UCSD-AML1 (cell line): ENCODE measurements at regions not wholly inside any gene's neighbourhood (a gene's known extent, or its start where the extent isn't known, plus 50 kb on each side); places are given as distances from the start of the nearest gene placed in this dataset.
"Not testable (repeated sequence)": the region's sequence is repeated elsewhere in the genome, so short reads cannot be mapped to it uniquely, and the experiment has no call there.

Experiments used
- DNase-seq: peaks from one replicate; lab custom pipeline; 2025; ENCODE audit not compliant: unreplicated experiment; lab: John Stamatoyannopoulos, UW

GRCh38 chr1:30371888-30372791, 351.2 kb downstream of the MATN1 start:
- DNase-seq = no peak

DNA sequence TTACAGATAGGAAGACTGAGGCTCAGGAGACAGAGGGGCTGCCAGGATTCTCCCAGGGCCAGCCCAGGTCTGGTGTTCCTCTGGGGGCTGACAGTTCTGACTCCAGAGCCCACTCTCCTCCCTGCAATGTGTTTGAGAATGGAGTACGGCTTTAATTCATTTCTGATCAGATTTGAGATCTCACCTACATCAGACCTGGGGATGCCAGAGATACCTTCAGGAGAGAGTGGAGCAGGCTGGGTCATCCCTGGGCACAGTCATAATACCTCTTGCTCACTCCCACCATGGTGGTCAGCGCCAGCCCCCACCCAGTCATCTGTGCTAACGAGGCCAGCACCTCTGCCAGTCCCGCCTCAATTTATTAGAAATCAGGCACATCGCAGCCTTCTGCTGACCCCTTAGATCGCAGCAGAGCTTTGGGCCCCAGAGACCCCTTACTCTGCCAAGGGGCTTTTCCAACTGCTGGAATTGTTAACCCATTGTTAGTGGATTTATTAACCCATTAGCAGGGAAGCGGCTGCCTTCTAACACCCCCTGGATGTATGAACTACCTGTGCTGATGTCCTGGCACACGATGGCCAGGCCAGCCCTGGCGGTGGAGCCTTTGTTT, 352.1 kb downstream of the MATN1 start:
- no peak for DNase-seq

DNA sequence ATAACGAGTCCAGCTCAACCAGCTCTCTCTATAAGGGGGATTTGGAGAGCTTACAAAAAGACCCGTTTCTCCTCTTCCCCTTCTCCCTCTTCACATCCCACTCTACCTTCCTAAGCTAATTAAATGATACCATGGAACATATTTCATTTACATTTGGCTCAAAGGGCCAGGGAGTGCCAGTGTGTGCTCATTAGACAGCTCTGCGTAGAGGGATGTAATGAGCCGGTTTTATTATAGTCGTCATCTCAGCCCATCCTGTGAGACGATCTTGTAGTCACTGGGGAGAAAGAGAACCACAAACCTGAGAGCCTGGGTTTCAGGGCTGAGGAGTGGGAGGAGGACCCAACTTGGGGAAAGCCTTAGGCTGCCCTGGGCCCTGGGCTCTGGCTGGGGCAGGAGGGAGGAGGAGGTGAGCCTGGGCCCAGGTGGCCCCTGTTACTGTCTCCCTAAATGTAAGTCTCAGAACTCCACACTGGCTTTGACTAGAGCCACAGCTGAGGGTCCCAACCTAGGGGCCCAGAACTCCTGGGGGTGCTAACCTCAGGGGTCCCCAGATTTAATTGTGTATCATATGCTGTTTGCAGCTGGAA, 354.6 kb downstream of the MATN1 start:
- no peak for DNase-seq

- DNase-seq = no peak
Measured at GRCh38 chr1:30366911-30367310, 356.5 kb downstream of the MATN1 start.

- no peak for DNase-seq
Measured at GRCh38 chr1:30366199-30366598, 357.2 kb downstream of the MATN1 start.

DNA sequence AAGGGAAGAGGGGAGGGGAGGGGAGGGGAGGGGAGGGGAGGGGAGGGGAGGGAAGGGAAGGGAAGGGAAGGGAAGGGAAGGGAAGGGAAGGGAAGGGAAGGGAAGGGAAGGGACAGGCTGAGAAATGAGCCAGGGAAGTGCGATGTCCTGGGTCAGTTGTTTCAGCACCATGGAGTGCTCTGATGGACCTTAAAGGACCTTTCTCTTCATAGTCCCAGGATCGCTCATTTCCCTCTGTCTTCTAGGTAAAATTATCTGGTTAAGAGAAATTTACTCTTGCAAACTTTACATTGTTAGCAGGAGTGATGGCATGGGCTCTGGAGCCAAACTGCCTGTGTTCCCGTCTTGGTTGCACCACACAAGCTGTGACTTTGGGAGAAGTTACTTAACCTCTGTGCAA, 357.8 kb downstream of the MATN1 start:
- DNase-seq = no peak

DNA sequence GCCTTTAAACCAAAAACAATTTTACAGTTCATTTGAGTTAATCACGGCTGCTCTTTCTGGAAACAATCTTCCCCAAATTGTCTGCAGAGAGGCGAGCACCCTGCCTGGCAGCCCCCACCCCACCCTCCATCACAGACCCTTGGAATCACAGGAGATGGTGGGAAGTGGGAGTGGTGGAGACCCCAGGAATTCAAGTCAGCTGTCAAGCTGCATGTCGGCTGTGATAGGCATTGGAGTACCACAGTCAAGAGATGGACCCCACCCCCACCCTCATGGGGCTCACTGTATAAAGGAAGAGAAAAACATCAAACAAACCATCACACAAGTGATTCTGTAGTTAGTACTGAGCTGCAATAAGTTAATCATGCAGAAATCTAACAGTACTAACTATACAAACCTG, 360.4 kb downstream of the MATN1 start:
- DNase-seq = no peak

GRCh38 chr1:30362603-30362990, 360.8 kb downstream of the MATN1 start:
- DNase-seq = no peak

DNA sequence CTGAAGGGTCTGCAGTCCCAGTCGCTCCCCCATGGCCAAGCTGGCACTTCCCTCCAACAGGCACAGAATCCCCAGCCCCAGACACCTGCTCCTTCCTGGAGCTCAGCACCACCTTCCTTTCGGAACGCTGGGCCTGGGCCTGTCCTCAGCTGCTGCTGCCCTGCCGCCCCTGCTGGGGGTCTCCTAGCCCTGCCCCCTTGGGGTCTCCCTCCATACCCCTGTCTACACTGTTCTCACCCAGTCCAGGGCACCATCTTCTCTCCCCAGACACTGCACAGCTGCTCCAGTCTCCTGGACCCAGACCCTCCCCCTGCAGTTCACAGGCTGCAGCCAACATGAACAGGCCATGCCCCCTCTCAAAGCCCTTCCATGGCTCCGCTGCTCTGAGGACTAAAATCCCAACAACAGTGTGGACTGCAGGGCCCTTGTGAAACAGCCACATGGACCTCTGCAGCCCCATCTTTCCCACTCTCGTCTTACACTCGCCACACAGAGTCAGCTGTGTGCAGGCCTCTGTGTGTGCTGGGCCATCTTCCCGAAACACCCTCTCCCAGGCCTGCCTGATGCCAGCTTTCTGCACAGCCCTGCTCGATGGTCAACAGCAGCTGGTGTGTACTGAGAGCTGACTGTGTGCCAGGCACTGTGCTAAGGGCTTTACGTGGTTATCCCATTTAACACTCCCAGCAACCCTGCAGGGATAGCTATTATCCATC, 361.3 kb downstream of the MATN1 start:
- DNase-seq = not testable (repeated sequence)

GRCh38 chr1:30360753-30361152, 362.6 kb downstream of the MATN1 start:
- DNase-seq = no peak

- DNase-seq = no peak
Measured at GRCh38 chr1:30360281-30360680, 363.1 kb downstream of the MATN1 start.

DNA sequence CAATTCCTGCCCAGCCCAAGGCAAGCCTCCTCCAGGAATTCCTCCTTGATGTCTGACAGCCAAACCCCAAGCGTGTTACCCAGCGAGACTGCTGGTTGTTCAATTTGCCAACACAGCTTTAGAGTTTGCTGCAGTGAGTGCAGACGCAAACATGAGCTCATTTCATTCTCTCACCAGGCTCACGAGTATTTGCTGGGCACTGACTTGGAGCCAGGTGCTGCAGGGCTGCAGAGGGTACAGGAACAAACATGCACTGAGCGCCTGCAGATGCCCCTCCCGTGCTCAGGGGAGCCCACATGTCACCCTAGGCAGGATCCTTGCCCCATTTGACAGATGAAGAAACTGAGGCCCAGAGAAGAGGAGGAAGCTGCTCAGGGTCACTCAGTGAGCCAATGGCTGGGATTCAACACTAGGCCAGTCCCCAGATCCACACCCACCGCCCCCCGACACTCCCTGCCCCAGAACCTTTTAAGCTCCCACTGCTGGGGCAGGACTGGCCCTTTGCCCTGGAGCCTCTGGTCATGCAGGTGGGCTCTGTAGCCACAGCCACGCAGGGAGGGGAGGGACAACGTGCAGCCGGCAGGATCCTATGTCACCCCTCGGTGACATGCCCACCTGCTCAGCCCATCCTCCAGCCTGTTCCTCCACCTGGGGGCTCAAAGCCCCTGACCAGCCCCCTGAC, 363.7 kb downstream of the MATN1 start:
- no peak for DNase-seq

GRCh38 chr1:30358500-30358899, 364.9 kb downstream of the MATN1 start:
- DNase-seq = no peak

- no peak for DNase-seq
Measured at GRCh38 chr1:30356839-30357238, 366.5 kb downstream of the MATN1 start.

DNA sequence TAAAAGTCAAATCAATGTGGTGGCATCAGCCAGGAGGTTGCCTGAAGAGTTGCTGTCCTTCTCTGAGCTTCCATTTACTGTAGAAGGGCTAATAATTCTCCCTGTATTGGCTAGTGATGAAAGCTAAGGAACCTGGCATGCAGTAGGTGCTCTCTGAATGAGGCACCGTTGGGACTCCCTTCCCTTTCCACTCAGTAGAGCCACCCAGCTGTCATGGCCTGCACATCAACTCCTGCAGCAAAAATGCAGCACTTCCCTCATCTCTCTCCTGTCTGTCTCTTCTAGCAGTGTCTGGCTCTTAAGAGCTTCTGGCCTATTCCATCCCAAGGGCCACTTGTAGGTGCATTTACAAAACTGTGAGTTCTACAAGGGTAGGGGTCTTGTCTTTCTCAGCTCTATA, 369.0 kb downstream of the MATN1 start:
- DNase-seq = no peak

DNA sequence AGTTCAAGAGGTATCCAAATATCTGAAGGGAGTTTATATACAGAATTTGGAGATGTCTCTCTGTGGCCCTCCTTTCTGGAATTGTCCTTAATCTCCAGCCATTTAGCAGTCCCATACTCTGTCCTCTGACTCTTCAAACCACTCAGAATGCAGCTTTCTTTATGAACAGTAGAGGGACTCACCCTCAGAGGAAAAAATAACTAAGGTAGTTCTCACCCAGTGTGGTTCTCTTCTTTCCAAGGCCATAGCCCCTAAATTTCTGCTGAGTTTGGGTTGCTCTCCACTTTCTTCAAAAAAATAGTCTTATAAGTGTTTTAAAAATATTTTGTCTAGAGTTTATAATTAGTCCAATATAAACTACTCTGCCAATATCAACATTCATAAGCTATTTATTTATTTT, 369.7 kb downstream of the MATN1 start:
- DNase-seq = no peak

- no peak for DNase-seq
Measured at GRCh38 chr1:30348147-30348546, 375.2 kb downstream of the MATN1 start.

GRCh38 chr1:30345491-30346130, 377.8 kb downstream of the MATN1 start:
- no peak for DNase-seq

- no peak for DNase-seq
Measured at GRCh38 chr1:30343562-30343961, 379.8 kb downstream of the MATN1 start.

- DNase-seq = no peak
Measured at GRCh38 chr1:30342535-30343141, 380.7 kb downstream of the MATN1 start.
